ENCODE measurements at regions not wholly inside any gene's neighbourhood (a gene's known extent, or its start where the extent isn't known, plus 50 kb on each side); places are given as distances from the start of the nearest gene placed in this dataset.

DNA sequence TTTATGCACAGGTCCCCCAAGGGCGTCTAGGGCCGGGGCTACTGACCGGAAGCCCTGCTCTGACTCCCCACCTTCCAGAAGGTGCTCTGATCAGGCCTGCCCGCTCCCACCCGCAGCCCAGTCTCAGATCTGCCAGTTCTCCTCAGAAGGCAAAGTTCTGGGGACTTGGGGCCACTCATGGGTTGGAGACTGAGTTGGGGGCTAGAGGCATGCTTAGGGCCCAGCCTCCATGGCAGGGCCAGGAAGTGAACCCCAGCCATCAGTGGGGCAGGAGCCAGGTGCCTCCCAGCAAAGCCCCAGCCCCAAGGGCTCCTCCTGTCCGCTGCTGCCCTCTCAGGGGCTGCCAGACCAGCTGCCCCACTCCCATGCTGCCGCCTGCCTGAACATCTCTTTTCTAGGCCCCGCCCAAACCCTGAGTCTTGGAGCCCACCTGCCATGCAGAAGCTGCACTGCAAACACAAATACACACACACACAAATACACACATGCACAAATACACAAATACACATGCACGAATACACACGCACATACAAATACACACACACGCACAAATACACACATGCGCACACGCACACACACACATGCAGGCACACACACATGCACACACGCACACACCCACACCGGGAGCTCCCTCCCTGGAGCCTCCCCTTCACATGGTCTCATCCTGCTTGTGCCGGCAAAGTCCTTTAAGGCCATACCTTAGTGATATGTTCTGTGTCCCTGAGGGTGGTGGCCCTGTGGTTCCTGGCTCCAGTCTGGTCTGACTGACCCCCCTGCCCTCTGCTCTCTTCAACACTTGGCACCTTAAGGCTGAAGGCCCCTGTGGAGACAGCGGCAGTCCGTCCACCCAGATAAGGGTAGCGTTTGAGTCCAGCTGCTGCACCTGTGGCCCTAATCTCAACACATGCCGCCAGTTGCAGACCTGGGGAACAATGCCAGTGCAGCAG is 59.2 kb upstream of the KLF13 start:
- no peaks in the 10 kb centered on the region for H3K9me3 ChIP-seq (ENCODE audit: control insufficient read depth in 2 of 3, insufficient read depth in 1 of 3, low read length in 3 of 3)
- H3K9ac ChIP-seq (ENCODE audit: low read length in 3 of 3): no peak overlapping the region
- H3K27me3 ChIP-seq (ENCODE audit: control insufficient read depth, insufficient read depth, low read length): no peaks in the 10 kb centered on the region
- TF ChIP-seq, protein P1, sequence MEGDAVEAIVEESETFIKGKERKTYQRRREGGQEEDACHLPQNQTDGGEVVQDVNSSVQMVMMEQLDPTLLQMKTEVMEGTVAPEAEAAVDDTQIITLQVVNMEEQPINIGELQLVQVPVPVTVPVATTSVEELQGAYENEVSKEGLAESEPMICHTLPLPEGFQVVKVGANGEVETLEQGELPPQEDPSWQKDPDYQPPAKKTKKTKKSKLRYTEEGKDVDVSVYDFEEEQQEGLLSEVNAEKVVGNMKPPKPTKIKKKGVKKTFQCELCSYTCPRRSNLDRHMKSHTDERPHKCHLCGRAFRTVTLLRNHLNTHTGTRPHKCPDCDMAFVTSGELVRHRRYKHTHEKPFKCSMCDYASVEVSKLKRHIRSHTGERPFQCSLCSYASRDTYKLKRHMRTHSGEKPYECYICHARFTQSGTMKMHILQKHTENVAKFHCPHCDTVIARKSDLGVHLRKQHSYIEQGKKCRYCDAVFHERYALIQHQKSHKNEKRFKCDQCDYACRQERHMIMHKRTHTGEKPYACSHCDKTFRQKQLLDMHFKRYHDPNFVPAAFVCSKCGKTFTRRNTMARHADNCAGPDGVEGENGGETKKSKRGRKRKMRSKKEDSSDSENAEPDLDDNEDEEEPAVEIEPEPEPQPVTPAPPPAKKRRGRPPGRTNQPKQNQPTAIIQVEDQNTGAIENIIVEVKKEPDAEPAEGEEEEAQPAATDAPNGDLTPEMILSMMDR (IDR thresholded peaks at IDR 0.05; ENCODE audit: borderline replicate concordance, extremely low read depth, insufficient read depth): no peak
- intact Hi-C loops (cut with DNase I): no loop called here
- DNase-seq: peak in 2 of 5 donors; percentile 5 to 48
- H3K4me3 ChIP-seq (ENCODE audit: low read length in 3 of 3): no peak overlapping the region
- H3K27ac ChIP-seq (ENCODE audit: low read depth in 2 of 2, low read length in 2 of 2): no peak overlapping the region
- peaks cover 0 to 39% (median 30%) of the 10 kb centered on the region in 3 donors for H3K4me1 ChIP-seq (ENCODE audit: control insufficient read depth in 2 of 3, insufficient read depth in 2 of 3, low read depth in 1 of 3, low read length in 3 of 3)
- no peak for FAIRE-seq
- no peaks in the 10 kb centered on the region for H3K36me3 ChIP-seq (ENCODE audit: control insufficient read depth in 2 of 3, insufficient read depth in 3 of 3, low read length in 3 of 3)

DNA sequence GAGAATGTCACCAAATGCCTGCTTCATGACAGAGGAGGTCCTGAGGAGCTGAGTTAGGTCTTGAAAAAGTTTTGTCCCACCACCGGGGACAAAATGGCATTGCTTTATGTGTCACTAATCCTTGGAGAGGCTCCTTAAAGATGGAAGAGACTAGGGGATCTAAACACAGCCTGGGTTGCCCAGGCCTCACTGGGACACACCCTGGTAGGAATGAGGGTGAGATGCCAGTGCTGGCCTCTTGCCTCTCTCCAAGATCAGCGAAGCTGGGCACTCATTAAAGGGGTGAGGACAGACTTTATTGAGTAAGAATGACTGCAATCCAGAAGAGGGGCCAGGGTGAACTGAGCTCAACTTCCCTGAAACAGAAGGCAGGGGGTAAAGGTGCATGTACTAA is 58.5 kb upstream of the KLF13 start:
- DNase-seq (peak in 2 of 5 donors; percentile 6 to 46), FAIRE-seq (no peak)
- TF ChIP-seq, protein P1 (IDR thresholded peaks at IDR 0.05; ENCODE audit: borderline replicate concordance, extremely low read depth, insufficient read depth): no peak

DNA sequence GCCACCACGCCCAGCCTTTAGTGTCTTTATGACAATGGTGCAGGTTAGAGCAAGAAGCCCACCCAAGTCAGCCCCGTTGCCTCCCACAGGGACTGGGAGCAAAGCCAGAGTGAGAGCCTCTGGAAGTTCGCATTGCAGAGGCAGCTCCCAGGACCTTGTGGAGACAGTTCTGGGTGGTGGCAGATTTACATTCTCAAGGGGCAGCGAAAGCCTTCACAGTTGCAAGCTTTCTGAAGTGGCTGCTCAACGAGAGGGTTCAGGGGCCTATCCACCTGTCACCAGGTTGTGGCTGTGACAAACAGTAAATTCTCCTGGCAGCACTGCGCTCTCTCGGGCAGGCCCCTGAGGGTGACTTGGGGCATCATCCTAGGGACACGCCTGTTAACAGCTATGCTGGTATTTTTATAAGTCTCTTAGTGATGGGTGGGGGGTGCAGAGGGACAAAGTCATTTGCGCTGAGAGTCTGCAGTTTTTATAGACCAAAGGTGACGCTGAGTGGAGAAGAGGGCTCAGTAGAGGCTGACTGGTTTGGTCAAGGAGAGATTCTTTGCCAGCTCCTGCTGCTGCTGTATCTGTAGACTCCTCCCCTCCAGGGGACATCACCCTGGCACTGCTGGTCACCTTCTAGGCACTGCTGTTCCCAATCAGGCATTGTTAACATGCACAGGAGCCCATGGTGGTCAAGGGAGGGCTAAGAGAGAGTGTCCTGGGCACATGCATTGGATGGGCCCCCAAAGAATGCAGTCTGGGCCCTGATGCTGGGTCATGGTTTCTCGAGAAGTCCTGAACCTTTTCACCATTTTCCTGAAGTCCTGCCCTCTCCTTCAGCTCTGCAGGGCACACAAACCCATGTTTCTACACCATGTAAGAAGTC is 57.5 kb upstream of the KLF13 start:
- Histone ChIP-seq H3K27ac (ENCODE audit: low read depth in 2 of 2, low read length in 2 of 2) (no peak overlapping the region), H3K4me3 (ENCODE audit: low read length in 3 of 3) (no peak overlapping the region), H3K9ac (ENCODE audit: low read length in 3 of 3) (no peak overlapping the region), H3K27me3 (ENCODE audit: control insufficient read depth, insufficient read depth, low read length) (no peaks in the 10 kb centered on the region), H3K4me1 (ENCODE audit: control insufficient read depth in 2 of 3, insufficient read depth in 2 of 3, low read depth in 1 of 3, low read length in 3 of 3) (peaks cover 0 to 24% (median 13%) of the 10 kb centered on the region in 3 donors), H3K9me3 (ENCODE audit: control insufficient read depth in 2 of 3, insufficient read depth in 1 of 3, low read length in 3 of 3) (no peaks in the 10 kb centered on the region), H3K36me3 (ENCODE audit: control insufficient read depth in 2 of 3, insufficient read depth in 3 of 3, low read length in 3 of 3) (no peaks in the 10 kb centered on the region)
- FAIRE-seq: no peak
- peak in 2 of 5 donors; percentile 9 to 34 for DNase-seq
- TF ChIP-seq, protein P1 (IDR thresholded peaks at IDR 0.05; ENCODE audit: borderline replicate concordance, extremely low read depth, insufficient read depth): no peak
- intact Hi-C loops (cut with DNase I): no loop called here

More for the DNA sequence above, 58.5 kb upstream of the KLF13 start:
- peaks cover 0 to 32% (median 23%) of the 10 kb centered on the region in 3 donors for H3K4me1 ChIP-seq (ENCODE audit: control insufficient read depth in 2 of 3, insufficient read depth in 2 of 3, low read depth in 1 of 3, low read length in 3 of 3)
- no peak overlapping the region for H3K4me3 ChIP-seq (ENCODE audit: low read length in 3 of 3)
- H3K9ac ChIP-seq (ENCODE audit: low read length in 3 of 3): no peak overlapping the region
- no peaks in the 10 kb centered on the region for H3K9me3 ChIP-seq (ENCODE audit: control insufficient read depth in 2 of 3, insufficient read depth in 1 of 3, low read length in 3 of 3)
- intact Hi-C loops (cut with DNase I): no loop called here
- no peaks in the 10 kb centered on the region for H3K36me3 ChIP-seq (ENCODE audit: control insufficient read depth in 2 of 3, insufficient read depth in 3 of 3, low read length in 3 of 3)
- no peaks in the 10 kb centered on the region for H3K27me3 ChIP-seq (ENCODE audit: control insufficient read depth, insufficient read depth, low read length)
- H3K27ac ChIP-seq (ENCODE audit: low read depth in 2 of 2, low read length in 2 of 2): no peak overlapping the region
